ENCODE measurements at regions not wholly inside any gene's neighbourhood (a gene's known extent, or its start where the extent isn't known, plus 50 kb on each side); places are given as distances from the start of the nearest gene placed in this dataset.

DNA sequence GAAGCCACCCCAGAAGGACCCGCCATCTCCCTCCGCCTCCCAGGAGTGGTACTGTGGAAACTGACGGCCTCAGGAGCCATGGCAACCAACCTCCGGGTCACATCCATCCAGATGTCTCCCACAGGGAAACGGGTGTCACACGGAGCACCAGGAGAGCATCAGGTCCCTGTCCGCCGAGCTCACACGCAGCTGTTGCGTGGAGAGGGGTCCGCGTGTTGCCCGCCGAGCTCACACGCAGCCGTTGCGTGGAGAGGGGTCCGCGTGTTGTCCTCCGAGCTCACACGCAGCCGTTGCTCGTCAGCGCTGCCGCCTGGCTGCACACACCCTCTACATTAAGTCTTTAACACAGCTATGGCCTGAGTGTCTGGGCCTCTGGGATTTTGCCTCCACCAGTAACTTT is 311.1 kb upstream of the SHH start:
- TF ChIP-seq, protein P1, sequence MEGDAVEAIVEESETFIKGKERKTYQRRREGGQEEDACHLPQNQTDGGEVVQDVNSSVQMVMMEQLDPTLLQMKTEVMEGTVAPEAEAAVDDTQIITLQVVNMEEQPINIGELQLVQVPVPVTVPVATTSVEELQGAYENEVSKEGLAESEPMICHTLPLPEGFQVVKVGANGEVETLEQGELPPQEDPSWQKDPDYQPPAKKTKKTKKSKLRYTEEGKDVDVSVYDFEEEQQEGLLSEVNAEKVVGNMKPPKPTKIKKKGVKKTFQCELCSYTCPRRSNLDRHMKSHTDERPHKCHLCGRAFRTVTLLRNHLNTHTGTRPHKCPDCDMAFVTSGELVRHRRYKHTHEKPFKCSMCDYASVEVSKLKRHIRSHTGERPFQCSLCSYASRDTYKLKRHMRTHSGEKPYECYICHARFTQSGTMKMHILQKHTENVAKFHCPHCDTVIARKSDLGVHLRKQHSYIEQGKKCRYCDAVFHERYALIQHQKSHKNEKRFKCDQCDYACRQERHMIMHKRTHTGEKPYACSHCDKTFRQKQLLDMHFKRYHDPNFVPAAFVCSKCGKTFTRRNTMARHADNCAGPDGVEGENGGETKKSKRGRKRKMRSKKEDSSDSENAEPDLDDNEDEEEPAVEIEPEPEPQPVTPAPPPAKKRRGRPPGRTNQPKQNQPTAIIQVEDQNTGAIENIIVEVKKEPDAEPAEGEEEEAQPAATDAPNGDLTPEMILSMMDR (IDR thresholded peaks at IDR 0.05; ENCODE audit: insufficient read depth, low read depth, low read length): no peak
- no peak for DNase-seq (ENCODE audit: low read depth)
- no peak overlapping the region for H3K4me3 ChIP-seq (ENCODE audit: low read depth, low read length)

DNA sequence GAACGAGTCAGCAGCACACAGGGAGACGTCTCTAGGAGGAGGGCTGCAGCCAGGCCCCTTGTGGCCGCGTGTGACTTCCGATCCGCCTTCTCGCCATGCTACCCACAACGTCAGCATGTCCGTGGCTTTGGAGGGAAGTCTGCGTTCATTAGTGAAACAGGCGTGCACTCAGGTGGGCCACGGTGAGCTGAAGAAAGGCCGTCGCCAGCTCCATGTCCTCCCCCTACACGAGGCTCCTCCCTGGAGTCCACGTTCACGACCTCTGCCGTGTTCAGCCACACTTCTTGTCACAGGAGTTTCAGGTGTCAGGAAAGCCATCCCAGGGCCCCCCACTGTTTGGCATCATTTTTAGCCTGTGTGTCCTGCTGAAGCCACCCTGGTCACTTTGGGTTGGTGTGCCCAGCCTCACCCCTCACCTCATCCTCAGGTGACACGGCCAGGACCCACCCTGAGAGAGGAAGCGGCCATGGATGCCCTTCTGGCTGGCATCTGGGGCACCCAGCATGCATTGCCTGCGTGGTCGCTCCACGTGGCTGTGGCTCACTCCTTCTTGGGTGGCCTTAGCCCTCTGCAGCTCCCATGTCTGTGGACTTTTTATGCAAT is 310.6 kb upstream of the SHH start:
- H3K4me3 ChIP-seq (ENCODE audit: low read depth, low read length): no peak overlapping the region
- TF ChIP-seq, protein P1 (IDR thresholded peaks at IDR 0.05; ENCODE audit: insufficient read depth, low read depth, low read length): no peak
- no peak for DNase-seq (ENCODE audit: low read depth)

DNA sequence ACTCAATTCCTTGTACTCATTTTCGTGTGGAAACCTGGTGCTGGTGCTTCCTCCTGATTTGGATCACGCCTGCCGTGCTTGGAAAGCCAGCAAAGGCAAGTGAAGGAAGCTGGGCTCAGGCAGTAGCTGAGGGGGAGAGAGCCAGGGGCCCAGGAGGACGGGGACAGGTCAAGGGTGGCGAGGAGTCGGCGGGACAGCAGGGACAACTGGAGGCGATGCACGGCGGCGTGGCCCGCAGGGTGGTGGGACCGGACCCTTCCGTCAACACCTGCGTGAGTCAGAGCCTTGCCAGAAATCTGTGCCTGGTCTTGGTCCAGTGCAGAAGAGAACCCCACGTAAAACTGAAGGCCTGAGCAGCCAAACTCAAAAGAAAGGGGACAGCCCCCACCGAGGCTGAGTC is 309.7 kb upstream of the SHH start:
- H3K4me3 ChIP-seq (ENCODE audit: low read depth, low read length): no peak overlapping the region
- TF ChIP-seq, protein P1 (IDR thresholded peaks at IDR 0.05; ENCODE audit: insufficient read depth, low read depth, low read length): no peak
- no peak for DNase-seq (ENCODE audit: low read depth)

DNA sequence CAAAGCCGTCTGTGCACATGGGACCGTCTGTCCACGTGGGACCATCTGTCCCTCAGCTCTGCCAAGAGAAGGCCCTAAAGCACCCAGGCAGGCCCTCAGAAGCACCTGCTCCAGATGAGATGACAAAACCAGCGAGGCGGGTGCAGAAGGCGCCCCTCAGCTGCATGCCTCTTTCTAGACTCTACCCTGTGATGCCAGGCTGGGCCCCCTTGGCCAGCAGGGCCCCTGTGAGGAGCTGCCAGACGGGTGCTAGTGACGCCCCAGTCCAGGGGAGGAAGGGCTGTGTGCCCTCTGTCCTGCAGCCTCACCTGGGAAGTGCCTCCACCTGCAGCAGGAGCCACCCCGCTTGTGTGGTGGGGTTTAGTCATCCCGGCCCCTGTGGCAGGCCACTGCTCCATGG is 309.2 kb upstream of the SHH start:
- TF ChIP-seq, protein P1 (IDR thresholded peaks at IDR 0.05; ENCODE audit: insufficient read depth, low read depth, low read length): no peak
- no peak for DNase-seq (ENCODE audit: low read depth)
- no peak overlapping the region for H3K4me3 ChIP-seq (ENCODE audit: low read depth, low read length)

DNA sequence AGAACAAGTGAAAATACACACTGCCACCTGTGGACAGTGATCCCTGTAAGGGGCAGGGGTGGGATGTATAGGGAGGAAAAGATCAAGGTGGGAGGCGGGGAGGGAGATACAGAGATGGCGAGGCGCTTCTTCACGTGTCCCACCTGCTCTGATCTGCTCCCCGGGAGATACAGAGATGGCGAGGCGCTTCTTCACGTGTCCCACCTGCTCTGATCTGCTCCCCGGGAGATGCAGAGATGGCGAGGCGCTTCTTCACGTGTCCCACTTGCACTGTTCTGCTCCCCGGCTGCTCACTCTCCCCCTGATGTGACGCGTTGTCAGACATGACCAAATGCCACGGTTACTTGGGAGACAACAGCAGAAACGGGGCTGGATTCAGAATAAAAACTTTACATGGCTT is 308.3 kb upstream of the SHH start:
- DNase-seq (ENCODE audit: low read depth): no peak
- H3K4me3 ChIP-seq (ENCODE audit: low read depth, low read length): no peak overlapping the region
- TF ChIP-seq, protein P1 (IDR thresholded peaks at IDR 0.05; ENCODE audit: insufficient read depth, low read depth, low read length): no peak

DNA sequence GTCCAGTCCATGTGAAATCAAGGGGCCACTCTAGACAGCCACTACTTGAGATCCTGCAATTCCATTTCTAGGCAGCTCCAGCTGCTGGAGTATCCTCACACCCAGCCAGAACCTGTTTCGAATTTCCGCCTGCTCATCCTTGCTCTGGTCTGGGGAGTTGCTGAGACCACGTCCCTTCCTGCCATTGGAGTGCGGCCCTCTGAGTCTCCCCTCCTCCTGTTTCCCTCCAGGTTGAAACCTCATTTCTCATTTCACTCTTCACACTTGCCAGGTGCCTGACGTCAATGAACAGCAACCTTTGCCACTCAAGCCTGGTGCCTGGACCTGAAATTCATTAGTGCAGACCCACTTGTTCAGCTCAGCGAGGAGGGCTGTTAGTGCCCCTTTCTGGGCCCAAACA is 307.5 kb upstream of the SHH start:
- H3K4me3 ChIP-seq (ENCODE audit: low read depth, low read length): no peak overlapping the region
- TF ChIP-seq, protein P1 (IDR thresholded peaks at IDR 0.05; ENCODE audit: insufficient read depth, low read depth, low read length): no peak
- DNase-seq (ENCODE audit: low read depth): no peak

DNA sequence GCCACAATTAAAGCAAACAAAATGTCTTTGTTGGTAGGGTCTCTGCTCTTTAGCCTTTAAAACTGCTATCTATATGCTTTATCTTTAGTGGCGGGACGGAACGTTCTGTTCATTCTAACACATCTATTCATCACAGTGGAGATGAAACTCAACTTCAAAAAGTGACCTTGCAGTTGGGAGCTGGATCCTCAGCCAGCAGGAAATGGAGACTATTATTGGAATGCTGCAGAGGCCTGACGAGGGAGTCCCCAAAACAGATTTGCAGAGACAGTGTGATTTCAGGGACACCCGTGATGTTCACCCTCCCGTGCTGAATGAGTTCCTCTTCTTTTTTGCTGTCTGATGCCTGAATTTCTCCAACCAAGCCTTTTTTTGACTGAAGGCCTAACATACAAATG is 306.0 kb upstream of the SHH start:
- H3K4me3 ChIP-seq (ENCODE audit: low read depth, low read length): no peak overlapping the region
- TF ChIP-seq, protein P1 (IDR thresholded peaks at IDR 0.05; ENCODE audit: insufficient read depth, low read depth, low read length): no peak
- no peak for DNase-seq (ENCODE audit: low read depth)
